ENCODE measurements at regions not wholly inside any gene's neighbourhood (a gene's known extent, or its start where the extent isn't known, plus 50 kb on each side); places are given as distances from the start of the nearest gene placed in this dataset.

GRCh38 chr11:129620237-129621104 lies 195.2 kb upstream of the TMEM45B start:
- no peak overlapping the region for H4K5ac ChIP-seq (ENCODE audit: low read depth, low read length)
- ChIA-PET CTCF (no interaction called here), POLR2A (ENCODE audit: unreplicated experiment) (no interaction called here)
- peaks cover 31% of the 10 kb centered on the region for H3K27me3 ChIP-seq (ENCODE audit: control insufficient read depth, insufficient read depth, low read length)
- H2BK20ac ChIP-seq (ENCODE audit: low read depth, low read length), result no peak overlapping the region
- intact Hi-C loops (cut with micrococcal nuclease) (no loop called here), in situ Hi-C loops (cut with MboI; ENCODE audit: low sequenced_read_pairs) (no loop called here), dilution Hi-C loops (cut with HindIII; ENCODE audit: low sequenced_read_pairs, unreplicated experiment) (no loop called here)
- H2BK5ac ChIP-seq (ENCODE audit: low read depth, low read length, poor library complexity, severe bottlenecking), result no peak overlapping the region
- H3K4me2 ChIP-seq (ENCODE audit: low read depth, low read length), result no peak overlapping the region
- H3K9ac ChIP-seq (ENCODE audit: low read depth, low read length), result no peak overlapping the region
- no peak overlapping the region for H3K27ac ChIP-seq (ENCODE audit: insufficient read depth, low read length)
- H2BK15ac ChIP-seq (ENCODE audit: low read depth, low read length), result no peak overlapping the region
- no peak overlapping the region for H3K14ac ChIP-seq (replicated peaks; ENCODE audit: low read depth, low read length)
- H3K56ac ChIP-seq (ENCODE audit: extremely low read depth, insufficient read depth, low read length), result no peak overlapping the region
- no peaks in the 10 kb centered on the region for H3K79me1 ChIP-seq (ENCODE audit: low read depth in 1 of 2, low read length in 2 of 2)
- no peaks in the 10 kb centered on the region for H3K9me3 ChIP-seq (ENCODE audit: control insufficient read depth, insufficient read depth, low read length)
- H4K91ac ChIP-seq (ENCODE audit: insufficient read depth, low read depth, low read length), result no peak overlapping the region
- H3K4ac ChIP-seq (ENCODE audit: low read depth, low read length), result no peak overlapping the region
- no peak overlapping the region for H4K8ac ChIP-seq (ENCODE audit: low read depth in 2 of 2, low read length in 2 of 2)
- H3K4me1 ChIP-seq (ENCODE audit: control insufficient read depth, insufficient read depth, low read length), result no peaks in the 10 kb centered on the region
- no peak overlapping the region for H3K4me3 ChIP-seq (ENCODE audit: insufficient read depth, low read depth, low read length)
- no TSS peak for BruUV-seq (replicated peaks)
- no peak for DNase-seq
- no peak overlapping the region for H2AFZ ChIP-seq (replicated peaks; ENCODE audit: low read length, poor library complexity)
- H2BK120ac ChIP-seq (ENCODE audit: low read depth, low read length), result no peak overlapping the region
- H4K20me1 ChIP-seq (ENCODE audit: insufficient read depth, low read length), result no peaks in the 10 kb centered on the region
- no CpG with 5 or more reads among the region's 12 CpGs for WGBS, 2 experiments (ENCODE audit: extremely low coverage in 2 of 2, insufficient read length in 1 of 2)
- H3K9me1 ChIP-seq (ENCODE audit: insufficient read depth, low read length), result no peaks in the 10 kb centered on the region
- H3K36me3 ChIP-seq (ENCODE audit: control insufficient read depth, insufficient read depth, low read length), result no peaks in the 10 kb centered on the region
- peak; percentile 38; the same call in 1 of the 2 replicates for TF ChIP-seq CEBPB (IDR thresholded peaks at IDR 0.05; ENCODE audit: low read depth, low read length)
- TF ChIP-seq SMC3 (IDR thresholded peaks at IDR 0.05; ENCODE audit: low read depth, low read length), result no peak
- H2AK9ac ChIP-seq (replicated peaks; ENCODE audit: low read depth, low read length, poor library complexity), result no peak overlapping the region
- no peak overlapping the region for H3K23ac ChIP-seq (ENCODE audit: low read depth, low read length)
- H3K18ac ChIP-seq (ENCODE audit: low read depth, low read length), result no peak overlapping the region
- no peak for ATAC-seq (ENCODE audit: low read depth)
- H2AK5ac ChIP-seq (ENCODE audit: low read depth, low read length), result no peak overlapping the region

Data from IMR-90 (cell line).